ENCODE measurements at regions not wholly inside any gene's neighbourhood (a gene's known extent, or its start where the extent isn't known, plus 50 kb on each side); places are given as distances from the start of the nearest gene placed in this dataset.

- Histone ChIP-seq H3K9me3 (ENCODE audit: low read depth, low read length, poor library complexity, severe bottlenecking) (no peaks in the 10 kb centered on the region), H3K27ac (ENCODE audit: low read depth, low read length, poor library complexity, severe bottlenecking) (no peak overlapping the region), H3K4me1 (ENCODE audit: insufficient read depth, low read length, poor library complexity, severe bottlenecking) (no peaks in the 10 kb centered on the region), H3K27me3 (replicated peaks; ENCODE audit: insufficient read depth, low read depth, low read length, poor library complexity) (no peaks in the 10 kb centered on the region), H3K4me3 (ENCODE audit: low read depth, low read length, poor library complexity, severe bottlenecking) (no peak overlapping the region), H3K36me3 (ENCODE audit: insufficient read depth, low read length, poor library complexity, severe bottlenecking) (no peaks in the 10 kb centered on the region)
- TF ChIP-seq CTCF (conservative IDR thresholded peaks at IDR 0.05; ENCODE audit: low read depth, low read length), result no peak
- TF ChIP-seq EZH2 (IDR thresholded peaks at IDR 0.05; ENCODE audit: borderline replicate concordance, low read depth, low read length, poor library complexity, severe bottlenecking), result no peak
- ChIA-PET CTCF (no interaction called here), POLR2A (ENCODE audit: low non-redundant PET) (no interaction called here)
- no peak for DNase-seq (ENCODE audit: low spot score)
- intact Hi-C loops (cut with micrococcal nuclease; ENCODE audit: unreplicated experiment), result no loop called here
- BruUV-seq (replicated peaks), result no TSS peak
These were observed 685.7 kb downstream of the MCTP2 start for GRCh38 chr15:94917068-94917467.

- H3K4me1 ChIP-seq (ENCODE audit: insufficient read depth, low read length, poor library complexity, severe bottlenecking), result no peaks in the 10 kb centered on the region
- BruUV-seq (replicated peaks), result no TSS peak
- H3K9me3 ChIP-seq (ENCODE audit: low read depth, low read length, poor library complexity, severe bottlenecking), result no peaks in the 10 kb centered on the region
- no peak overlapping the region for H3K27ac ChIP-seq (ENCODE audit: low read depth, low read length, poor library complexity, severe bottlenecking)
- POLR2A ChIA-PET (ENCODE audit: low non-redundant PET), result no interaction called here
- H3K36me3 ChIP-seq (ENCODE audit: insufficient read depth, low read length, poor library complexity, severe bottlenecking), result no peaks in the 10 kb centered on the region
- no peak for DNase-seq (ENCODE audit: low spot score)
- H3K4me3 ChIP-seq (ENCODE audit: low read depth, low read length, poor library complexity, severe bottlenecking), result no peak overlapping the region
- intact Hi-C loops (cut with micrococcal nuclease; ENCODE audit: unreplicated experiment), result no loop called here
- H3K27me3 ChIP-seq (replicated peaks; ENCODE audit: insufficient read depth, low read depth, low read length, poor library complexity), result no peaks in the 10 kb centered on the region
- CTCF ChIA-PET, result no interaction called here
- TF ChIP-seq CTCF (conservative IDR thresholded peaks at IDR 0.05; ENCODE audit: low read depth, low read length), result no peak
- no peak for TF ChIP-seq EZH2 (IDR thresholded peaks at IDR 0.05; ENCODE audit: borderline replicate concordance, low read depth, low read length, poor library complexity, severe bottlenecking)
These were observed 690.6 kb downstream of the MCTP2 start for GRCh38 chr15:94921936-94922335.

- POLR2A ChIA-PET (ENCODE audit: low non-redundant PET), result interaction anchor here (0.7 kb wide), 1 partner anchor 1733 kb away, joined by 8 read pairs; no protein-coding TSS in a partner anchor
- CTCF ChIA-PET, result no interaction called here
- BruUV-seq (replicated peaks), result no TSS peak
These were observed 692.7 kb downstream of the MCTP2 start for GRCh38 chr15:94924057-94924456.

More at GRCh38 chr15:94924057-94924456, 692.7 kb downstream of the MCTP2 start:
- Histone ChIP-seq H3K27me3 (replicated peaks; ENCODE audit: insufficient read depth, low read depth, low read length, poor library complexity) (no peaks in the 10 kb centered on the region), H3K4me3 (ENCODE audit: low read depth, low read length, poor library complexity, severe bottlenecking) (no peak overlapping the region), H3K4me1 (ENCODE audit: insufficient read depth, low read length, poor library complexity, severe bottlenecking) (no peaks in the 10 kb centered on the region), H3K36me3 (ENCODE audit: insufficient read depth, low read length, poor library complexity, severe bottlenecking) (no peaks in the 10 kb centered on the region), H3K9me3 (ENCODE audit: low read depth, low read length, poor library complexity, severe bottlenecking) (no peaks in the 10 kb centered on the region), H3K27ac (ENCODE audit: low read depth, low read length, poor library complexity, severe bottlenecking) (no peak overlapping the region)
- intact Hi-C loops (cut with micrococcal nuclease; ENCODE audit: unreplicated experiment), result no loop called here
- TF ChIP-seq EZH2 (IDR thresholded peaks at IDR 0.05; ENCODE audit: borderline replicate concordance, low read depth, low read length, poor library complexity, severe bottlenecking), result no peak
- TF ChIP-seq CTCF (conservative IDR thresholded peaks at IDR 0.05; ENCODE audit: low read depth, low read length), result no peak
- no peak for DNase-seq (ENCODE audit: low spot score)
